ENCODE measurements at regions not wholly inside any gene's neighbourhood (a gene's known extent, or its start where the extent isn't known, plus 50 kb on each side); places are given as distances from the start of the nearest gene placed in this dataset.

DNA sequence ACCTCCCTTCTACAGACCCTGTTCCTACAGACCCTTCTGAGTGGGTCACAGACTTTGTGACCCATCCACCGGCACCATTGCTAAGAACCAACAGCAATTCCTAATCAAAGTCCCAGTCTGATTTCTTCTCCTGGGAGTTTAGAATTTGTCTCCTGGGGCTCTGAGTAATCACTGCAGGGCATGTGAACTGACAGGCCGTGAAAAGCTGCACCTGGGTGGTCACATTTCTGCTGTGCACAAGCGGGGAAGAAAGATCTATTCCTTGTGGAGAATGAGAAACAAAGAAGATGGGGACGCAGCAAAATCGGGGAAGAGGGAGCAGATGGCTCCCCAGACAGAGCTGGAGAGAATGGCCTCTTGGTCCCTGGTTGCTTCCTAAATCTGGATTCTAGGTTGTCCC, 151.0 kb downstream of the ARL4C start:
- no peaks in the 10 kb centered on the region for H3K4me1 ChIP-seq (ENCODE audit: control insufficient read depth in 1 of 2, insufficient read depth in 2 of 2, low read length in 2 of 2)
- POLR2A ChIA-PET, result no interaction called here
- intact Hi-C loops (cut with micrococcal nuclease), result no loop called here
- H3K9me3 ChIP-seq (ENCODE audit: control insufficient read depth in 1 of 2, insufficient read depth in 1 of 2, low read depth in 1 of 2, low read length in 2 of 2), result no peaks in the 10 kb centered on the region
- no peaks in the 10 kb centered on the region for H3K9me2 ChIP-seq (ENCODE audit: insufficient read depth)
- ATAC-seq, result no peak
- no peak overlapping the region for H3K27ac ChIP-seq (ENCODE audit: low read depth, low read length)
- no peaks in the 10 kb centered on the region for H3K27me3 ChIP-seq (ENCODE audit: insufficient read depth, low read length)
- H3K9ac ChIP-seq (ENCODE audit: low read length), result no peak overlapping the region
- H2AFZ ChIP-seq (ENCODE audit: low read depth, low read length, poor library complexity, severe bottlenecking), result no peak overlapping the region
- no peak overlapping the region for H3K4me2 ChIP-seq (ENCODE audit: low read length)
- H3K79me2 ChIP-seq (ENCODE audit: insufficient read depth, low read length), result no peaks in the 10 kb centered on the region
- BruUV-seq (replicated peaks), result no TSS peak
- RAD21 ChIA-PET (ENCODE audit: low non-redundant PET in 1 of 2, low total read pairs in 2 of 2, uncharacterized antibody in 2 of 2, unreplicated experiment in 2 of 2), result no interaction called here
- no peaks in the 10 kb centered on the region for H3K36me3 ChIP-seq (ENCODE audit: control insufficient read depth in 1 of 2, insufficient read depth in 2 of 2, low read length in 2 of 2)
- H3K4me3 ChIP-seq (replicated peaks in 1 of 2; ENCODE audit: low read depth in 1 of 2, low read length in 2 of 2), result no peak overlapping the region
- TF ChIP-seq POLR2AphosphoS5 (IDR thresholded peaks at IDR 0.05; ENCODE audit: low read depth, low read length), result no peak
- TF ChIP-seq ELF1 (IDR thresholded peaks at IDR 0.05; ENCODE audit: borderline replicate concordance, low read depth), result no peak
- H4K20me1 ChIP-seq (ENCODE audit: insufficient read depth), result no peaks in the 10 kb centered on the region
- DNase-seq (ENCODE audit: low read depth, low spot score), result no peak
- CTCF ChIA-PET, result no interaction called here

DNA sequence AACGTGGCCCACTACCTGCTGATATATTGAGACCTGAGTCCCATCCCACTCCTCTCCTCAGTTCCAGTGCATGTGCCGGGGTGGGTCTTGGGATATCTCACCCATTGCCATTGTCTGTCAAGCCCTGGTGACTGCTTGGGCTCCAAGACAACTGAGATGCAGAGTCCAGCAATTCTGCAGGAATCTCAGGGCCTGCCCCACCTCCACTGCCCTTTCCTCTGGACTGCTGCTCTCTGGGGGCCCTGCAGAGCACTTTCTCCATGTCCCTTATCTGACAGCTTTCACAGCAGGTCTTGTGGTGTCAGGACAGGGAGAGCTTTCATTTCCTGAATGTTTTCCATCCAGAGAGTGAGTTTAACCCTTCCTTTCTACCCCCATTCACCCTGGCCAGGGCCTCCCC, 152.9 kb downstream of the ARL4C start:
- no peaks in the 10 kb centered on the region for H3K4me1 ChIP-seq (ENCODE audit: control insufficient read depth in 1 of 2, insufficient read depth in 2 of 2, low read length in 2 of 2)
- no peaks in the 10 kb centered on the region for H3K9me2 ChIP-seq (ENCODE audit: insufficient read depth)
- no peak overlapping the region for H3K4me2 ChIP-seq (ENCODE audit: low read length)
- intact Hi-C loops (cut with micrococcal nuclease), result no loop called here
- BruUV-seq (replicated peaks), result no TSS peak
- ChIA-PET RAD21 (ENCODE audit: low non-redundant PET in 1 of 2, low total read pairs in 2 of 2, uncharacterized antibody in 2 of 2, unreplicated experiment in 2 of 2) (no interaction called here), CTCF (no interaction called here), POLR2A (no interaction called here)
- no peaks in the 10 kb centered on the region for H4K20me1 ChIP-seq (ENCODE audit: insufficient read depth)
- no peak overlapping the region for H2AFZ ChIP-seq (ENCODE audit: low read depth, low read length, poor library complexity, severe bottlenecking)
- H3K79me2 ChIP-seq (ENCODE audit: insufficient read depth, low read length), result no peaks in the 10 kb centered on the region
- H3K27ac ChIP-seq (ENCODE audit: low read depth, low read length), result no peak overlapping the region
- DNase-seq (ENCODE audit: low read depth, low spot score), result no peak
- TF ChIP-seq RAD21 (IDR thresholded peaks at IDR 0.05; ENCODE audit: low read depth) (no peak), EGR1 (IDR thresholded peaks at IDR 0.05; ENCODE audit: low read depth) (no peak), YY1 (IDR thresholded peaks at IDR 0.05; ENCODE audit: extremely low read depth, insufficient replicate concordance, low read depth, low read length) (no peak), SP1 (IDR thresholded peaks at IDR 0.05; ENCODE audit: low read depth) (no peak), JUND (IDR thresholded peaks at IDR 0.05) (no peak), FOSL1 (IDR thresholded peaks at IDR 0.05; ENCODE audit: low read depth) (no peak), ZNF274 (IDR thresholded peaks at IDR 0.05; ENCODE audit: low read depth, low read length) (no peak), POLR2AphosphoS5 (IDR thresholded peaks at IDR 0.05; ENCODE audit: low read depth, low read length) (no peak), ELF1 (IDR thresholded peaks at IDR 0.05; ENCODE audit: borderline replicate concordance, low read depth) (no peak), EZH2phosphoT487 (IDR thresholded peaks at IDR 0.05; ENCODE audit: borderline replicate concordance) (no peak)
- TF ChIP-seq, protein P1, sequence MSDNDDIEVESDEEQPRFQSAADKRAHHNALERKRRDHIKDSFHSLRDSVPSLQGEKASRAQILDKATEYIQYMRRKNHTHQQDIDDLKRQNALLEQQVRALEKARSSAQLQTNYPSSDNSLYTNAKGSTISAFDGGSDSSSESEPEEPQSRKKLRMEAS (IDR thresholded peaks at IDR 0.05), result no peak
- TF ChIP-seq, protein P2, sequence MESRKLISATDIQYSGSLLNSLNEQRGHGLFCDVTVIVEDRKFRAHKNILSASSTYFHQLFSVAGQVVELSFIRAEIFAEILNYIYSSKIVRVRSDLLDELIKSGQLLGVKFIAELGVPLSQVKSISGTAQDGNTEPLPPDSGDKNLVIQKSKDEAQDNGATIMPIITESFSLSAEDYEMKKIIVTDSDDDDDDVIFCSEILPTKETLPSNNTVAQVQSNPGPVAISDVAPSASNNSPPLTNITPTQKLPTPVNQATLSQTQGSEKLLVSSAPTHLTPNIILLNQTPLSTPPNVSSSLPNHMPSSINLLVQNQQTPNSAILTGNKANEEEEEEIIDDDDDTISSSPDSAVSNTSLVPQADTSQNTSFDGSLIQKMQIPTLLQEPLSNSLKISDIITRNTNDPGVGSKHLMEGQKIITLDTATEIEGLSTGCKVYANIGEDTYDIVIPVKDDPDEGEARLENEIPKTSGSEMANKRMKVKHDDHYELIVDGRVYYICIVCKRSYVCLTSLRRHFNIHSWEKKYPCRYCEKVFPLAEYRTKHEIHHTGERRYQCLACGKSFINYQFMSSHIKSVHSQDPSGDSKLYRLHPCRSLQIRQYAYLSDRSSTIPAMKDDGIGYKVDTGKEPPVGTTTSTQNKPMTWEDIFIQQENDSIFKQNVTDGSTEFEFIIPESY (IDR thresholded peaks at IDR 0.05; ENCODE audit: extremely low read depth, insufficient replicate concordance, low read length), result no peak
- TF ChIP-seq, protein P3, sequence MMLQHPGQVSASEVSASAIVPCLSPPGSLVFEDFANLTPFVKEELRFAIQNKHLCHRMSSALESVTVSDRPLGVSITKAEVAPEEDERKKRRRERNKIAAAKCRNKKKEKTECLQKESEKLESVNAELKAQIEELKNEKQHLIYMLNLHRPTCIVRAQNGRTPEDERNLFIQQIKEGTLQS (IDR thresholded peaks at IDR 0.05), result no peak
- no peaks in the 10 kb centered on the region for H3K27me3 ChIP-seq (ENCODE audit: insufficient read depth, low read length)
- H3K4me3 ChIP-seq (replicated peaks in 1 of 2; ENCODE audit: low read depth in 1 of 2, low read length in 2 of 2), result no peak overlapping the region
- H3K9me3 ChIP-seq (ENCODE audit: control insufficient read depth in 1 of 2, insufficient read depth in 1 of 2, low read depth in 1 of 2, low read length in 2 of 2), result no peaks in the 10 kb centered on the region
- no peak overlapping the region for H3K9ac ChIP-seq (ENCODE audit: low read length)
- H3K36me3 ChIP-seq (ENCODE audit: control insufficient read depth in 1 of 2, insufficient read depth in 2 of 2, low read length in 2 of 2), result no peaks in the 10 kb centered on the region
- ATAC-seq, result no peak

Data from HCT116 (cell line).